Aorta (tissue), 5 donors: ENCODE measurements at regions not wholly inside any gene's neighbourhood (a gene's known extent, or its start where the extent isn't known, plus 50 kb on each side); places are given as distances from the start of the nearest gene placed in this dataset.
"Not testable (repeated sequence)": the region's sequence is repeated elsewhere in the genome, so short reads cannot be mapped to it uniquely, and the experiment has no call there.

Experiments
- ATAC-seq: fragments of 200-7000 bp; cut with Tn5 transposase; one replicate; pipeline ENCODE4 v1.9.1; 2022; ENCODE audit warnings: moderate library complexity; ENCODE audit not compliant: low FRiP score
- DNase-seq, 2 donors: peaks; one replicate each; pipeline ENCODE4 v3.0.0-alpha.2; 2020
- H3K27ac ChIP-seq, 2 donors: one replicate each; pipeline ENCODE4 v1.5.1; 2013; ENCODE audit warnings: low read length in 2 of 2, mild to moderate bottlenecking in 2 of 2, moderate library complexity in 2 of 2, control low read depth in 1 of 2, inconsistent platforms in 1 of 2, low read depth in 1 of 2
- H3K27me3 ChIP-seq, 2 donors: one replicate each; pipeline ENCODE4 v1.6.1; 2013; ENCODE audit warnings: control low read depth in 1 of 2, low read length in 1 of 2, mild to moderate bottlenecking in 1 of 2, moderate library complexity in 1 of 2; ENCODE audit not compliant: insufficient read depth in 2 of 2, control insufficient read depth in 1 of 2
- H3K36me3 ChIP-seq, 2 donors: one replicate each; pipeline ENCODE4 v1.6.1; 2013; ENCODE audit warnings: control low read depth in 1 of 2, low read length in 1 of 2, mild to moderate bottlenecking in 1 of 2; ENCODE audit not compliant: insufficient read depth in 2 of 2, control insufficient read depth in 1 of 2
- H3K4me1 ChIP-seq, 2 donors: one replicate each; pipeline ENCODE4 v1.6.1; 2013; ENCODE audit warnings: low read length in 2 of 2, control low read depth in 1 of 2, mild to moderate bottlenecking in 1 of 2, moderate library complexity in 1 of 2; ENCODE audit not compliant: insufficient read depth in 2 of 2, control insufficient read depth in 1 of 2
- H3K4me3 ChIP-seq, 2 donors: one replicate each; pipeline ENCODE4 v1.5.1; 2013; ENCODE audit warnings: low read length in 2 of 2, control low read depth in 1 of 2, mild to moderate bottlenecking in 1 of 2
- H3K9me3 ChIP-seq: one replicate; pipeline ENCODE4 v1.6.1; 2013; ENCODE audit warnings: mild to moderate bottlenecking, low read length; ENCODE audit not compliant: control insufficient read depth
- WGBS, 2 donors: extraction: QIAGEN DNeasy Blood & Tissue Kit; methylation state at CpG; one replicate each; pipeline ENCODE4 v1.1.7; 2013; 5-methylcytosine and 5-hydroxymethylcytosine counted together
- intact Hi-C, 2 donors: fragments of 100-400 bp; cut with DNase I; formaldehyde crosslinking; loops; one replicate each; pipeline versions ENCODE4 v1.14.2 to v1.15.0; 2022
- donor health status: healthy with polysubstance abuse.
- donor health status: Bipolar disorder and iron deficiency.
- donor health status: DM: no; HTN: no; CAD: no.
- donor health status: DM: no; HTN: no; CAD: no.
- donor health status: DM: yes; HTN: yes; CAD: no.

DNA sequence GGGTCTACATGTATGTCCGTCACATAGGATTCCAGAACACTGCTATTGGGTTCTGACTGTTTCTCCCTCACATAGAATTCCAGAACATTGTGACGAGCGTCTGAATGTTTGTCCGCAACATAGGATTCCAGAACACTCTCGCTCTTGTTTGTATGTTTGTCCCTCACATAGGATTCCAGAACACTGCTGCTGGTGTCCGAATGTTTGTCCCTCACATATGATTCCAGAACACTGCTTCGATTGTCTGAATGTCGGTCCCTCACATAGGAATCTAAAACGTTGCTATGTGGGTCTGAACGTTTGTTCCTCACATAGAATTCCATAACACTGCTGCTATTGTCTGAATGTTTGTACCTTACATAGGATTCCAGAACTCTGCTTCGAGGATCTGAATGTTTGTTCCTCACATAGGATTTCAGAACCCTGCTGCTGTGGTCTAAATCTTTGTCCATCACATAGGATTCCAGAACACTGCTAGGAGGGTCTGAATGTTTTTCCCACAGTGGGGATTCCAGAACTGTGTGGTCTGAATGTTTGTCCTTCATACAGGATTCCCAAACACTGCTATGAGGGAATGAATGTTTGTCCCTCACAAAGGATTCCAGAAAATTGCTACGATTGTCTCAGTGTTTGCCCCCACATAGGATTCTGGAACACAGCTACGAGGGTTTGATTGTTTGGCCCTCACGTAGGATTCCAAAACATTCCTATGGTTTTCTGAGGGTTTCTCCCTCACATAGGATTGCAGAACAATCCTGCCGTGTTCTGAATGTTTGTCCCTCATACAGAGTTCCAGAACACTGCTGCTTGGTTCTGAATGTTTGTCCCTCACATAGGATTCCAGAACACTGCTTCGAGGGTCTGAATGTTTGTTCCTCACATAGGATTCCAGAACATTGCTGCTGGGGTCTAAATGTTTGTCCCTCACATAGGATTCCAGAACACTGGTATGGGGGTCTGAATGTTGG, 220.5 kb downstream of the FOXD4L6 start:
- no peak for DNase-seq
- WGBS, 2 donors, result 70 to 76% methylated on average over 15 of the region's 16 CpGs
- peaks cover 52% of the 10 kb centered on the region for H3K9me3 ChIP-seq

DNA sequence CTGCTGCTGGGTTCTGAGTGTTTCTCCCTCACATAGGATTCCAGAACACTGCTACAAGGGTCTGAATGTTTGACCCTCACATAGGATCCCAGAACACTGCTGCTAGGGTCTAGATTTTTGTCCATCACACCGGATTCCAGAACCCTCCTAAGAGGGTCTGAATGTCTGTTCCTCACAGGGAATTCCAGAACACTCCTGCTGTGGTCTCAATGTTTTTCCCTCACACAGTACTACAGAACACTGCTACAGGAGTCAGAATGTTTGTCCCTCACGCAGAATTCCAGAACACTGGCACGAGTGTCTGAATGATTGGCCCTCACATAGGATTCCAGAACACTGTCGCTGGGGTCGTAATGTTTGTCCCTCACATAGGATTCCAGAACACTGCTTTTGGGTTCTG, 221.6 kb downstream of the FOXD4L6 start:
- WGBS, 2 donors, result 61 to 66% methylated on average over 5 of the region's 5 CpGs
- intact Hi-C loops, H3K4me1 ChIP-seq, H3K36me3 ChIP-seq, DNase-seq, H3K27ac ChIP-seq, H3K27me3 ChIP-seq, H3K4me3 ChIP-seq: not testable (repeated sequence)
- H3K9me3 ChIP-seq, result peaks cover 45% of the 10 kb centered on the region
- ATAC-seq, result peak; percentile 53

More for the DNA sequence above, 220.5 kb downstream of the FOXD4L6 start:
- Histone ChIP-seq H3K4me3 (peak overlapping the region in 1 of 2 donors; percentile 4), H3K36me3 (no peaks in the 10 kb centered on the region), H3K4me1 (no peaks in the 10 kb centered on the region), H3K27me3 (peaks cover 0 to 2% of the 10 kb centered on the region in 2 donors), H3K27ac (no peak overlapping the region)
- intact Hi-C loops, result no loop called here
- peak; percentile 31 for ATAC-seq

DNA sequence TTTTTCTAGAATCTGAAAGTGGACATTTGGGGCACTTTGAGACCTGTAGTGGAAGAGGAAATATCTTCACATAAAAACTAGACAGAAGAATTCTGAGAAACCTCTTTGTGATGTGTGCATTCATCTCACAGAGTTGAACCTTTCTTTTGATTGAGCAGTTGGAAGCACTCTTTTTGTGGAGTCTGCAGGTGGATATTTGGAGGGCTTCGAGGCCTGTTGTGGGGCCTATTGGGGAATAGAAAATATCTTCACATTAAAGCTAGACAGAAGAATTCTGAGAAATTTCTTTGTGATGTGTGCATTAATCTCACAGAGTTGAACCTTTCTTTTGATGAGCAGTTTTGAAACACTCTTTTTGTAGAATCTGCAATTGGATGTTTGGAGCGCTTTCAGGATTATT, 236.2 kb downstream of the FOXD4L6 start:
- ATAC-seq, intact Hi-C loops: not testable (repeated sequence)

DNA sequence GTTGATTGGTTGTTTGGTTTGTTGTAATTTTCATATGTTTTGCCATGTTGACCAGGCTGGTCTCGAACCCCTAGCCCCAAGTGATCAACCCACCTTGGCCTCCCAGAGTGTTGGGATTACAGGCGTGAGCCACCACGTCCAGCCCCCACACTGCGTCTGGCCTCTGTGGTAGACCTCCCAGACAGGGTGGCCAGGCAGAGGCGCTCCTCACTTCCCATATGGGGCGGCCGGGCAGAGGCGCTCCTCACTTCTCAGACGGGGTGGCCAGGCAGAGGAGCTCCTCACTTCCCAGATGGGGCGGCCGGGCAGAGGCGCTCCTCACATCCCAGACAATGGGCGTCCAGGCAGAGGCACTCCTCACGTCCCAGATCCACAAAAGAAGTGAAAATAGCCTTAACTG, 242.6 kb downstream of the FOXD4L6 start:
- H3K27ac ChIP-seq, H3K27me3 ChIP-seq, H3K4me3 ChIP-seq, intact Hi-C loops, H3K9me3 ChIP-seq, ATAC-seq, H3K4me1 ChIP-seq, H3K36me3 ChIP-seq, DNase-seq: not testable (repeated sequence)
- WGBS, 2 donors, result 85% methylated on average over 14 of the region's 14 CpGs

More for the DNA sequence above, 236.2 kb downstream of the FOXD4L6 start:
- WGBS, 2 donors, result 55 to 82% methylated on average over 2 of the region's 2 CpGs
- not testable (repeated sequence) for H3K4me1 ChIP-seq, DNase-seq, H3K36me3 ChIP-seq, H3K27ac ChIP-seq, H3K4me3 ChIP-seq, H3K9me3 ChIP-seq, H3K27me3 ChIP-seq

DNA sequence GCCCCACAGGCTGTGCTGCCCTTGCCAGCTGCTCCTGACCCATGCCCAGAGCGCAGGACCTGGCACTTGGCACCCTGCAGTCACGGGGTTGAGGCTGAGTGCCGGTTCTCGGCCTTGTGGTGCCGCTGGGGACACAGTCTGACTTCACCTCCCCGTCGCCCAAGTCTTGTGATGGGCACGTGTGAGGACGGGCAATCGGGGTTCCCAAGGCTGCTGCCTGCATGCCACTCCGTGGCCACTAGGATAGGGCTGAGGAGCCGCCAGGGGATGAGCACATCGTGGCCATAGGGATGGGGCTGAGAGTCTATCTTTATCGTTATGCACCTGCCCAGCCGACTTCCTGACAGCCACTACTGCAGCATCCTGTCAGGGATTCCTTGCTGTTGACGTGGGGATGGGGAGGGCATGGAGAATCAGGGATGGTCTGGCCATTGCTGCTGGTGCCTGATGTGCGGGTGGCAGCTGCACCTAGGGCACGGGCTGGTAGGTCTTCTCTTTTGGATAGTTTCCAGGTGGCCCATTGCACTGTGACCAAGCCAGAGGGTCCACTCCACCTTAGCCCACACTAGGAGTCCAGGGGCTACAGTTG, 243.5 kb downstream of the FOXD4L6 start:
- H3K4me3 ChIP-seq, H3K9me3 ChIP-seq, H3K27me3 ChIP-seq, H3K27ac ChIP-seq, intact Hi-C loops, H3K36me3 ChIP-seq, H3K4me1 ChIP-seq: not testable (repeated sequence)
- DNase-seq (peak; percentile 43 to 75), ATAC-seq (peak; percentile 60)
- WGBS, 2 donors, result 85 to 86% methylated on average over 18 of the region's 18 CpGs

DNA sequence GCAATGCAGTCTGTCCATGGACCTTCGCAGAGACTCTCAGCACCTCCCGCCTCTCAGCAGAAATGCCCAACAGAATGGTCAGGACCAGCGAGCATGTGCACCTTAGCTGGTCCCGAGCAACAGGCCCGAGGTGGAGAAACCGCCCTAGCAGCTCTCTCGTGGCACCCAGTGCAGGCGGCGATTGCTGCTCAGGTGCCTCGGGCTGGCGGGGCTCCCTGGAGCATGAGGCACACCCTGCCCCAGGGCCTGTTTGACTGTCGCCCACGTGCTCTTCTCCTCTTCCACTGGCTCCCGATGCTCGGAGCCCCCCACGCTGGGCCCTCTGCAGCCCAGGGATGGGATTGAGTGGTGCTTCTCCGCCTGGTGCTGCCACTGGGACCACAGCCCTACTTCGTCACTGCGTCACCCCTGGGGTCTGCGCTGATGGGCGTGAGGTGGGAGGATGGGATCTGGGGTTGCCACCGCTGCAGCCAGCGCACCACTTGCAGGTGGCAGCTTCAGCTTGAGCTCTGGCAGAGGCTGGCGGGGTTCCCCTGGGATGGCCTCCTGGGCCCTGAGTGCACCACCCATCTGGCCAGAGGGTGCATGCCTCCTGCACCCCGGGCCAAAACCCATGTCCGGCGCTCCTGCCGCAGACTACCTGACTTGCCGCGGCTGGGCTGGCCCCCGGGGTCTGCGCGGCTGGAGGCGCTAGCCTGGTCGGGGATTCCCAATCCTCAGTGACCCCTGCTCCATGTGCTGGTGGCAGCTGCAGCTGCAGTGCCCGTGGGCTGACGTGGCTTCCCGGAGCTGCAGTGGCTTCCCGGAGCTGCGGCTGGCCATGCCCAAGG, 244.2 kb downstream of the FOXD4L6 start:
- ATAC-seq (peak; percentile 71), DNase-seq (peak; percentile 48 to 70)
- Histone ChIP-seq H3K27ac (no peak overlapping the region), H3K27me3 (no peaks in the 10 kb centered on the region), H3K4me3 (no peak overlapping the region), H3K9me3 (peaks cover 4% of the 10 kb centered on the region), H3K36me3 (no peaks in the 10 kb centered on the region), H3K4me1 (no peaks in the 10 kb centered on the region)
- 94 to 95% methylated on average over 40 of the region's 40 CpGs for WGBS, 2 donors
- intact Hi-C loops, result no loop called here

DNA sequence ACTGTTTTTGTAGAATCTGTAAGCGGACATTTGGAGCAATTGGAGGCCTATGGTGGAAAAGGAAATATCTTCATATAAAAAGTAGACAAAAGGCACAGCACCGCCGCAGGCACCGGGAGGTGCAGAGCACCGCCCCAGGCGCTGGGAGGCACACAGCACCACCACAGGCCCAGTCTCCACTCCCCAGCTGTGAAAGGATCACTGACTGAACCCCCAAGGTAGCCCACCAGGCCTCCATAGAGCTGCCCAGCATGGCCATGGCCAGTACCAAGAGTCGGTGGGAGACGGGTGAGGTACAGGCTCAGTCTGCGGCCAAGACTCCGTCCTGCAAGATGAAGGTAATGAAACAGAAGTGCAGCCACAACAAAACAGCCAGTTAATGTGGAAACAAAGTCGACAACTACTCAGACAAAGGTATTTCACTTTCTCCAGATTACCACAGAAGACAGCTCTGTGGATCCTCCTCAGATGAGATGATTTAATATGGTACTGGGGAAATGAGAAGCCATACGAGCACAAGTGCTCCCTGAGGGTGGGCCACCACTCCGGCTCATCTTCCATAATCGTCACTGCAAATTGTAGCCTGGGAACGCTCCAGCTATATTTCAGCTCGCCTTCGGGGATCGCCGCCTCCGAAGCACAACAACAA, 244.9 kb downstream of the FOXD4L6 start:
- H3K4me1 ChIP-seq, H3K27me3 ChIP-seq, H3K4me3 ChIP-seq, H3K9me3 ChIP-seq, H3K27ac ChIP-seq, DNase-seq, intact Hi-C loops, H3K36me3 ChIP-seq: not testable (repeated sequence)
- WGBS, 2 donors, result 91 to 93% methylated on average over 20 of the region's 20 CpGs
- ATAC-seq, result peak; percentile 72

DNA sequence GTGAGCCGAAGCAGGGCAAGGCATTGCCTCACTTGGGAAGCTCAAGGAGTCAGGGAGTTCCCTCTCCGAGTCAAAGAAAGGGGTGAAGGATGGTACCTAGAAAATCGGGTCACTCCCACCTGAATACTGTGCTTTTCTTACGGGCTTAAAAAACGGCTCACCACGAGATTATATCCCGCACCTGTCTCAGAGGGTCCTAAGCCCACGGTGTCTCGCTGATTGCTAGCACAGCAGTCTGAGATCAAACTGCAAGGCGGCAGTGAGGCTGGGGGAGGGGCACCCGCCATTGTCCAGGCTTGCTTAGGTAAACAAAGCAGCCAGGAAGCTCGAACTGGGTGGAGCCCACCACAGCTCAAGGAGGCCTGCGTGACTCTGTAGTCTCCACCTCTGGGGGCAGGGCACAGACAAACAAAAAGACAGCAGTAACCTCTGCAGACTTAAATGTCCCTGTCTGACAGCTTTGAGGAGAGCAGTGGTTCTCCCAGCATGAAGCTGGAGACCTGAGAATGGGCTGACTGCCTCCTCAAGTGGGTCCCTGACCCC, 254.7 kb downstream of the FOXD4L6 start:
- intact Hi-C loops, H3K4me1 ChIP-seq, H3K27ac ChIP-seq, H3K27me3 ChIP-seq, ATAC-seq, H3K36me3 ChIP-seq, DNase-seq, H3K9me3 ChIP-seq, H3K4me3 ChIP-seq: not testable (repeated sequence)
- WGBS, 2 donors, result 79 to 87% methylated on average over 12 to 13 of the region's 13 CpGs
